HL-60 (cell line): ENCODE measurements at regions not wholly inside any gene's neighbourhood (a gene's known extent, or its start where the extent isn't known, plus 50 kb on each side); places are given as distances from the start of the nearest gene placed in this dataset.

ENCODE experiments used
- GABPA ChIP-seq: IDR thresholded peaks from 2 replicates; pipeline ENCODE4 v1.6.1; 2012; ENCODE audit warnings: low read depth
- POLR2AphosphoS5 ChIP-seq: IDR thresholded peaks from 2 replicates; pipeline ENCODE4 v1.6.1; 2012; ENCODE audit warnings: low read depth
- TF ChIP-seq, protein P1 (sequence below): IDR thresholded peaks from one replicate; pipeline ENCODE4 v1.5.1; 2011; ENCODE audit warnings: low read length, control low read depth, inconsistent platforms; ENCODE audit not compliant: insufficient read depth
- TF ChIP-seq, protein P2 (sequence below): IDR thresholded peaks from 2 replicates; pipeline ENCODE4 v1.6.1; 2012; ENCODE audit warnings: low read depth; ENCODE audit not compliant: insufficient replicate concordance

- TF ChIP-seq, protein P1, sequence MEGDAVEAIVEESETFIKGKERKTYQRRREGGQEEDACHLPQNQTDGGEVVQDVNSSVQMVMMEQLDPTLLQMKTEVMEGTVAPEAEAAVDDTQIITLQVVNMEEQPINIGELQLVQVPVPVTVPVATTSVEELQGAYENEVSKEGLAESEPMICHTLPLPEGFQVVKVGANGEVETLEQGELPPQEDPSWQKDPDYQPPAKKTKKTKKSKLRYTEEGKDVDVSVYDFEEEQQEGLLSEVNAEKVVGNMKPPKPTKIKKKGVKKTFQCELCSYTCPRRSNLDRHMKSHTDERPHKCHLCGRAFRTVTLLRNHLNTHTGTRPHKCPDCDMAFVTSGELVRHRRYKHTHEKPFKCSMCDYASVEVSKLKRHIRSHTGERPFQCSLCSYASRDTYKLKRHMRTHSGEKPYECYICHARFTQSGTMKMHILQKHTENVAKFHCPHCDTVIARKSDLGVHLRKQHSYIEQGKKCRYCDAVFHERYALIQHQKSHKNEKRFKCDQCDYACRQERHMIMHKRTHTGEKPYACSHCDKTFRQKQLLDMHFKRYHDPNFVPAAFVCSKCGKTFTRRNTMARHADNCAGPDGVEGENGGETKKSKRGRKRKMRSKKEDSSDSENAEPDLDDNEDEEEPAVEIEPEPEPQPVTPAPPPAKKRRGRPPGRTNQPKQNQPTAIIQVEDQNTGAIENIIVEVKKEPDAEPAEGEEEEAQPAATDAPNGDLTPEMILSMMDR: no peak
- TF ChIP-seq, protein P2, sequence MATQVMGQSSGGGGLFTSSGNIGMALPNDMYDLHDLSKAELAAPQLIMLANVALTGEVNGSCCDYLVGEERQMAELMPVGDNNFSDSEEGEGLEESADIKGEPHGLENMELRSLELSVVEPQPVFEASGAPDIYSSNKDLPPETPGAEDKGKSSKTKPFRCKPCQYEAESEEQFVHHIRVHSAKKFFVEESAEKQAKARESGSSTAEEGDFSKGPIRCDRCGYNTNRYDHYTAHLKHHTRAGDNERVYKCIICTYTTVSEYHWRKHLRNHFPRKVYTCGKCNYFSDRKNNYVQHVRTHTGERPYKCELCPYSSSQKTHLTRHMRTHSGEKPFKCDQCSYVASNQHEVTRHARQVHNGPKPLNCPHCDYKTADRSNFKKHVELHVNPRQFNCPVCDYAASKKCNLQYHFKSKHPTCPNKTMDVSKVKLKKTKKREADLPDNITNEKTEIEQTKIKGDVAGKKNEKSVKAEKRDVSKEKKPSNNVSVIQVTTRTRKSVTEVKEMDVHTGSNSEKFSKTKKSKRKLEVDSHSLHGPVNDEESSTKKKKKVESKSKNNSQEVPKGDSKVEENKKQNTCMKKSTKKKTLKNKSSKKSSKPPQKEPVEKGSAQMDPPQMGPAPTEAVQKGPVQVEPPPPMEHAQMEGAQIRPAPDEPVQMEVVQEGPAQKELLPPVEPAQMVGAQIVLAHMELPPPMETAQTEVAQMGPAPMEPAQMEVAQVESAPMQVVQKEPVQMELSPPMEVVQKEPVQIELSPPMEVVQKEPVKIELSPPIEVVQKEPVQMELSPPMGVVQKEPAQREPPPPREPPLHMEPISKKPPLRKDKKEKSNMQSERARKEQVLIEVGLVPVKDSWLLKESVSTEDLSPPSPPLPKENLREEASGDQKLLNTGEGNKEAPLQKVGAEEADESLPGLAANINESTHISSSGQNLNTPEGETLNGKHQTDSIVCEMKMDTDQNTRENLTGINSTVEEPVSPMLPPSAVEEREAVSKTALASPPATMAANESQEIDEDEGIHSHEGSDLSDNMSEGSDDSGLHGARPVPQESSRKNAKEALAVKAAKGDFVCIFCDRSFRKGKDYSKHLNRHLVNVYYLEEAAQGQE: no peak
- no peak for TF ChIP-seq POLR2AphosphoS5
- TF ChIP-seq GABPA: no peak
These were observed 418.6 kb upstream of the GRAMD2B start for GRCh38 chr5:126004636-126005035.
